Gastrocnemius medialis (tissue), 4 donors: ENCODE measurements at regions not wholly inside any gene's neighbourhood (a gene's known extent, or its start where the extent isn't known, plus 50 kb on each side); places are given as distances from the start of the nearest gene placed in this dataset.

Source experiments
- CTCF ChIP-seq, 5 experiments: fragments of 450-650 bp in 3 of 5; fragments of 200-600 bp in 2 of 5; sonication (generic) in 2 of 5; IDR thresholded peaks in 4 of 5; conservative IDR thresholded peaks in 1 of 5; 1 replicate in 4 of 5; 2 replicates in 1 of 5; pipeline ENCODE4 v1.5.1; 2016 to 2019; ENCODE audit warnings: antibody characterized with exemption in 5 of 5, mild to moderate bottlenecking in 3 of 5, moderate library complexity in 3 of 5
- POLR2A ChIP-seq, 2 donors: fragments of 450-650 bp; IDR thresholded peaks; one replicate each; pipeline ENCODE4 v1.6.1; 2017; ENCODE audit warnings: antibody characterized with exemption in 2 of 2, mild to moderate bottlenecking in 2 of 2, moderate library complexity in 2 of 2

GRCh38 chr5:119961993-119962392 lies 332.6 kb downstream of the FAM170A start:
- TF ChIP-seq CTCF (IDR thresholded peaks at IDR 0.05 in 4 of 5, conservative IDR thresholded peaks at IDR 0.05 in 1 of 5) (no peak), POLR2A (IDR thresholded peaks at IDR 0.05) (no peak)
